ENCODE measurements at regions not wholly inside any gene's neighbourhood (a gene's known extent, or its start where the extent isn't known, plus 50 kb on each side); places are given as distances from the start of the nearest gene placed in this dataset.

GRCh38 chr14:83607682-83608081 lies 1922.3 kb upstream of the FLRT2 start:
- TF ChIP-seq CTCF (IDR thresholded peaks at IDR 0.05; ENCODE audit: insufficient read depth, low read length, severe bottlenecking), result no peak
- Histone ChIP-seq H3K27me3 (ENCODE audit: control insufficient read depth, insufficient read depth, low read length) (no peaks in the 10 kb centered on the region), H3K4me3 (ENCODE audit: low read depth, low read length) (no peak overlapping the region), H3K36me3 (ENCODE audit: control insufficient read depth, insufficient read depth, low read length) (no peaks in the 10 kb centered on the region)
- no peak for FAIRE-seq
- no peak for DNase-seq (ENCODE audit: low read depth)

GRCh38 chr14:83611491-83611890 lies 1918.5 kb upstream of the FLRT2 start:
- Histone ChIP-seq H3K36me3 (ENCODE audit: control insufficient read depth, insufficient read depth, low read length) (no peaks in the 10 kb centered on the region), H3K4me3 (ENCODE audit: low read depth, low read length) (no peak overlapping the region), H3K27me3 (ENCODE audit: control insufficient read depth, insufficient read depth, low read length) (no peaks in the 10 kb centered on the region)
- TF ChIP-seq CTCF (IDR thresholded peaks at IDR 0.05; ENCODE audit: insufficient read depth, low read length, severe bottlenecking), result no peak
- FAIRE-seq (no peak), DNase-seq (ENCODE audit: low read depth) (no peak)

- DNase-seq (ENCODE audit: low read depth), result no peak
- FAIRE-seq, result no peak
- no peaks in the 10 kb centered on the region for H3K36me3 ChIP-seq (ENCODE audit: control insufficient read depth, insufficient read depth, low read length)
- H3K27me3 ChIP-seq (ENCODE audit: control insufficient read depth, insufficient read depth, low read length), result no peaks in the 10 kb centered on the region
- TF ChIP-seq CTCF (IDR thresholded peaks at IDR 0.05; ENCODE audit: insufficient read depth, low read length, severe bottlenecking), result no peak
- no peak overlapping the region for H3K4me3 ChIP-seq (ENCODE audit: low read depth, low read length)
These were observed 1918.0 kb upstream of the FLRT2 start for GRCh38 chr14:83611906-83612390.

- no peak for TF ChIP-seq CTCF (IDR thresholded peaks at IDR 0.05; ENCODE audit: insufficient read depth, low read length, severe bottlenecking)
- no peak for DNase-seq (ENCODE audit: low read depth)
- FAIRE-seq, result no peak
- no peaks in the 10 kb centered on the region for H3K36me3 ChIP-seq (ENCODE audit: control insufficient read depth, insufficient read depth, low read length)
- H3K4me3 ChIP-seq (ENCODE audit: low read depth, low read length), result no peak overlapping the region
- H3K27me3 ChIP-seq (ENCODE audit: control insufficient read depth, insufficient read depth, low read length), result no peaks in the 10 kb centered on the region
These were observed 1915.0 kb upstream of the FLRT2 start for GRCh38 chr14:83614956-83615355.

- no peak for TF ChIP-seq CTCF (IDR thresholded peaks at IDR 0.05; ENCODE audit: insufficient read depth, low read length, severe bottlenecking)
- FAIRE-seq, result no peak
These were observed 1905.4 kb upstream of the FLRT2 start for GRCh38 chr14:83624541-83624940.

GRCh38 chr14:83632375-83632774 lies 1897.6 kb upstream of the FLRT2 start:
- FAIRE-seq (no peak), DNase-seq (ENCODE audit: low read depth) (no peak)
- Histone ChIP-seq H3K4me3 (ENCODE audit: low read depth, low read length) (no peak overlapping the region), H3K36me3 (ENCODE audit: control insufficient read depth, insufficient read depth, low read length) (no peaks in the 10 kb centered on the region), H3K27me3 (ENCODE audit: control insufficient read depth, insufficient read depth, low read length) (no peaks in the 10 kb centered on the region)
- TF ChIP-seq CTCF (IDR thresholded peaks at IDR 0.05; ENCODE audit: insufficient read depth, low read length, severe bottlenecking), result no peak

More at GRCh38 chr14:83624541-83624940, 1905.4 kb upstream of the FLRT2 start:
- DNase-seq (ENCODE audit: low read depth), result no peak
- H3K4me3 ChIP-seq (ENCODE audit: low read depth, low read length), result no peak overlapping the region
- H3K36me3 ChIP-seq (ENCODE audit: control insufficient read depth, insufficient read depth, low read length), result no peaks in the 10 kb centered on the region
- H3K27me3 ChIP-seq (ENCODE audit: control insufficient read depth, insufficient read depth, low read length), result no peaks in the 10 kb centered on the region
